ENCODE measurements at regions not wholly inside any gene's neighbourhood (a gene's known extent, or its start where the extent isn't known, plus 50 kb on each side); places are given as distances from the start of the nearest gene placed in this dataset.
"Not testable (repeated sequence)": the region's sequence is repeated elsewhere in the genome, so short reads cannot be mapped to it uniquely, and the experiment has no call there.

DNA sequence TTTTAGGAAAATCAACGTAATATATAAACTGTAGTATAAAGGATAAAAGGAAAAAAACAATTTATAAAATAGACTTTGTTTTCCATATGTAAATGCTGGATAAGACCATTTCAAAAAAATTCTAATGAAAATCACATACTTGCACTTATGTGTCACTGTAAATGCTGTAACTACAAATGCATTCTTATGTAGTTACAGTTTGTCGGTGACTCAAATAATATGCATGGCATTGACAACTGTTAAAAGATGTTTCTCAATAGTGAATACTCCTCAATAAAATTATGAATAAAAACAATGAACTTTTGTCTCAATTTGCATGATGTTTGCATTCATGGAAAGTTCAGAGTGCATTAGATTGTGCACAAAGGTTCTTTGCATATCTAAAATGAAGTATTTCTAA, 614.0 kb upstream of the CHRM3 start:
- DNase-seq (ENCODE audit: low spot score): no peak

DNA sequence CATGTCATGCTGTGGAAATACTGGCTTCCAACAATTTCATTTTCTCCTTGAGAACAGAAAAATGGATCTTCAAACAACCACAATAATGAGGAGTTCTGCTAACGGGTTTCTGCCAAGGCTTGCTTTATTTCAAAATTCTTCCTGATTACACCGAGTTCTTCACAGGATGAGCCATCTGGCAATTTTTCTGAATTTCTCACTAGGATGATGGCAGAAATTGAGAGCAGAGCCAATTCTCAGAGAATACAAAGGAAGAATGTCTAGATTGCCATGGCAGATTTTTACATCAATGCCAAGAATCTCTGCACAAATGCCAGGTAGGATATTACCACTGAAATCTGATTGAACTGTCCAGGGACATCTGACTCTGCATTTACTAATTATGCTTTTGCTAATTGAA, 619.0 kb upstream of the CHRM3 start:
- no peak for DNase-seq (ENCODE audit: low spot score)

- DNase-seq (ENCODE audit: low spot score): no peak
Observed at GRCh38 chr1:238764779-238765178, 621.6 kb upstream of the CHRM3 start.

GRCh38 chr1:238753252-238753651, 633.1 kb upstream of the CHRM3 start:
- no peak for DNase-seq (ENCODE audit: low spot score)

GRCh38 chr1:238752327-238752726, 634.0 kb upstream of the CHRM3 start:
- DNase-seq (ENCODE audit: low spot score): no peak

DNA sequence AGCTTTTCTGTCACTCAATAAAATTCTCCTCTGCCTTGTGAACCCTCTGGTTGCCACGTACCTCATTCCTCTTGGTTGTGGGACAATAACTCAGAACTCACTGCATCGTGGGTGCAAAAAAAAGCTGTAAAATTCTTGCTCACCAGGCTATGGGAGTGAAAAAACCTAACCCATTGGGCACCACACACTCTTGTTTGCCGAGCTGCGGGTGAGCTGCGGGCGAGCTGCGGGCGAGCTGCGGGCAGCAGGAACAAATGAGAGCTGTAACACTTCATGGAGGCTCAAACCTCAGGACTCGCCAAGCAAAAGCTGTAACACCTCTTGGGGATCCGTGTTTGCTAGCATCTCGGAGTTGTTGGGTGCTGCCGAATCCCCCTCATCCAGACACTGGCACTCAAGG, 641.3 kb upstream of the CHRM3 start:
- no peak for DNase-seq (ENCODE audit: low spot score)

DNA sequence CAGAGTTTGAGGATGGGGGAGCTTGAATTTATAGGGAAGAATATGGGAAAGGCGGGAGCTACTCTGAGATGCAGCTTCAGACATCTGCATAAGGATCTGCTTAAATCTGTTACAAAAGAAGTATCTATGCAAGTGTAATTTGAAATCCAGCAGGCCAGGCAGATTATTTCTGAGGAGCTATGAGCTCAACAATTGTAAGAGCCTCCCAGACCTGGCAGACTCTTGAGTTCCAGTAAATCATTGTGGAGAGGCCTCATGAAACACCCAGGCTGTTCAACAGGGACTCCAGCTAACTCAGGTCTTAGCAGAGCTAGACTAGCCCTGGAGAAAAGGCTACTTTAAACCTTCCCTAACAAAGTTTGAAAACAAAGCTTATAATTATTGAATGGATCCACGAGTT, 647.5 kb upstream of the CHRM3 start:
- no peak for DNase-seq (ENCODE audit: low spot score)

DNA sequence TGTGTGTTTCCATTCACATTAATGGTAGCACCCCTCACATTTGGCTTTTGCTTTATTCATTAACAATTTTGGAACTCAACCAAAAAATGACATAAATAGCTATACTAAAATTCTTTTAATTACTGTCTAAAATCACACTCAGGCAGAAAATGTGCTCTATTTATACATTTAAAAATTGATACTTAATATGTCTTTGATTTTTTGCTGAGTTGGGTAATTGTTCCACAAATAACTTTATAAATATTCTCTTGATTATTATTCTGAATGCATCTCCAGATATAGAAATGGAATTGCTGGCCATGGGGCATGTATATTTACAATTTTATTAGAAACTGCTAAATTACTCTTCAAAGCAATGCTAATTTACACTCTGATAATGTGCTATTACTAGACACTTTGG, 658.7 kb upstream of the CHRM3 start:
- no peak for DNase-seq (ENCODE audit: low spot score)

- DNase-seq (ENCODE audit: low spot score): no peak
Observed at GRCh38 chr1:238722812-238723211, 663.6 kb upstream of the CHRM3 start.

DNA sequence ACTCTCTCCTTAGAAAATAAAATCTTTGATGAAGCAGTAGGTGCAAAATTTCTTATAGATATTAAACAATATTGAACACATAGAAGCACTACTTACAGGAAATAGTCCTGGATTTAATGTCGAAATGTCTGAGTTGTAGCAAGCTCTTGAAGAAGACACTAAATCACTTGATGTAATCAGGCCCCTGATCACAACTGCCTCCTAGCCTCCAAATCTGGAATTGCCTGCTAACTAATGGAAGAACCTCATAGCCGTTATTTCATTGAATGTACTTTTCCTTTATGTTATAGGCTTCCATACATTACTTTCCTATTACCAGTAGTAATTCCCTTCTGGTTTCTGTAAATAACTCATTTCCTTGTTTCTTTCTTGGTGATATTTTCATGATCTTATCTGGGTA, 675.7 kb upstream of the CHRM3 start:
- DNase-seq (ENCODE audit: low spot score): no peak

DNA sequence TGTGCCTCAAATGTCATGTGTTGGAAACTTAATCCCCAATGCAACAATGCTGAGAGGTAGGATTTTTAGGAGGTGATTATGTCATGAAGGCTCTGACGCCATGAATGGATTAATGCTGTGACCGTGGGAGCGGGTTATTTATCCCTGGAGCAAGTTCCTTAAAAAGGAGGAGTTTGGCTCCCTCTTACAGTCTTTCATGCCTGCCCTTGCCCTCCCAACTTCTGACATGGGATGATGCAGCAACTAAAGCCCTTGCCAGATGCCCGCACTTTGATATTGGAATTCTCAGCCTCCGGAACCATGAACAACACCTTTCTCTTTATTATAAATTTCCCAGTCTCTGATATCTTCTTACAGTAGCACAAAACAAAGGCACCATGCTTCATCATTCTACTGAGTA, 685.3 kb upstream of the CHRM3 start:
- no peak for DNase-seq (ENCODE audit: low spot score)

GRCh38 chr1:238690415-238690814, 696.0 kb upstream of the CHRM3 start:
- DNase-seq (ENCODE audit: low spot score): no peak

DNA sequence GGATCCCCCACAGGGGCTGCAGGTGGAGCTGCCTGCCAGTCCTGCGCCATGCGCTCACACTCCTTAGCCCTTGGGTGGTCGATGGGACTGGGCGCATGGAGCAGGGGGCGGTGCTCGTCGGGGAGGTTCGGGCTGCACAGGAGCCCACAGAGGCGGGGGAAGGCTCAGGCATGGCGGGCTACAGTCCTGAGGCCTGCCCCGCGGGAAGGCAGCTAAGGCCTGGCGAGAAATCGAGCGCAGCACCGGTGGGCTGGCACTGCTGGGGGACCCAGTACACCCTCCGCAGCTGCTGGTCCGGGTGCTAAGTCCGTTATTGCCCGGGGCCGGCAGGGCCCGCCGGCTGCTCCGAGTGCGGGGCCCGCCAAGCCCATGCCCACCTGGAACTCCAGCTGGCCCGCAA, 701.8 kb upstream of the CHRM3 start:
- not testable (repeated sequence) for DNase-seq (ENCODE audit: low spot score)

DNA sequence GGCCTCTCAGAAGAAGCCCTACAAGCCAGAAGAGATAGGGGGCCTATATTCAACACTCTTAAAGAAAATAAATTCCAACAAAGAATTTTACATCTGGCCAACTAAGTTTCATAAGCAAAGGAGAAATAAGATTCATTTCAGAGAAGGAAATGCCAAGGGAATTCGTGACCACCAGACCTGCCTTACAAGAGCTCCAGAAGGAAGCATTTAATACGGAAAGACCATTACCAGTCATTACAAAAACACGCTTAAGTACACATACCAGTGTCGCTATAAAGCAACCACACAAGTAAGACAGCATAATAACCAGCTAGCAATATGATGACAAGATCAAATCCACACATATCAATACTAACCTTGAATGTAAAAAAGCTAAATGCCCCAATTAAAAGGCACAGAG, 704.9 kb upstream of the CHRM3 start:
- no peak for DNase-seq (ENCODE audit: low spot score)

GRCh38 chr1:238681021-238681420, 705.3 kb upstream of the CHRM3 start:
- no peak for DNase-seq (ENCODE audit: low spot score)

- DNase-seq (ENCODE audit: low spot score): no peak
Observed at GRCh38 chr1:238677567-238677966, 708.8 kb upstream of the CHRM3 start.

DNA sequence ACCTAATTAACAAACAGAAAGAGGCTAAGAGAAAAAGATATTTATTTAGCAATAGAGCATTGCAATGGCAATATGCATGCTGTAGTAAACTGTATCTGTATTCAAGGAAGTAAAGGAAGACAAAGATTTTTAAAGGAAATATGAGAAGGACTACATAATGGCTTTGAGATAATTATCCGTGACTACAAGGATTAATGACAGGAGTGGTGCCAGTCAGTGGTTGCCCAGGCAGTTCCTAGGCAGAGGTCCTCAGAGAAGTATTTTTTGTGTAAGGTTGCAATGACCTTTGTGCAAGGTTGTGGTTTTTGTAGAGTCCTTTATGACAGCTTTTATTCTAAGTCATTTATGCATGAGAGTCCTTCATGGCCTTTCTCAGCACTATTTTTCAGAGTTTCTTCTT, 711.1 kb upstream of the CHRM3 start:
- DNase-seq (ENCODE audit: low spot score): no peak

DNA sequence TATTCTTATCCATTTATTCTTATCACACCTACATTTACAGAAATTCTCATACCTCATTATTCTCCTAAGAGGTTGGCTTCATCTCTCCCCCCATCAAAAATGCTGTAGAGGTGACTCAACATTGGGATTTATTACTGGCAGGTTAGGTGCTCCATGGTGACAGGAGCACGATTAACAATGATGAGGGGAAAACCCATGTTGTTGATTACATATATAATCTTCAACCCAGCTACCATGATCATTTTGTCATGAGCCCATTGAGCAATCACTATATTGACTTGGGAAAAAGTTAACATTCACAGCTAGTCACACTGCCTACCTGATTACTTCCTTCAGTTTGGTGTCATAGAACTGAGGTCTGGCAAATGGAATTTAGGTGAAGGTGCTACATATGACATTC, 712.1 kb upstream of the CHRM3 start:
- no peak for DNase-seq (ENCODE audit: low spot score)

DNA sequence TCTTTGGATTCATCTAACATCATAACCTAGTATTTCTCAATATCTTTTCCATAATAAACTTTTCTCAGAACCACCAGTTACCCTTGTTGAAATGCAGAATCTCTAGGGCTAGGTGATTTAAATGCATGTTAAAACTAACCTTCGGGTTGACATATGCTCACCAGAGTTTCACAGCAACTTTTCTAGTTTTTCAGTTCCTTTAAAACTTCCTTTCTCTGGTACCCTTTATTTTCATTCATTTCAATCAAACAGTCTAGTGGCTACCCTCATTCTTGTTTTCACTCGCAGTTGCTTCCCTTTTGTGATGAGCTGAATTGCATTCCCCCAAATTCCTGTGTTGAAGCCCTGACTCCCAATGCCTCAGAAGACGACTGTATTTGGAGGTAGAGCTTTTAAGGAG, 712.8 kb upstream of the CHRM3 start:
- DNase-seq (ENCODE audit: low spot score): no peak

- no peak for DNase-seq (ENCODE audit: low spot score)
Observed at GRCh38 chr1:238672806-238673205, 713.6 kb upstream of the CHRM3 start.

GRCh38 chr1:238672262-238672661, 714.1 kb upstream of the CHRM3 start:
- no peak for DNase-seq (ENCODE audit: low spot score)

GRCh38 chr1:238664139-238664538, 722.2 kb upstream of the CHRM3 start:
- no peak for DNase-seq (ENCODE audit: low spot score)

- no peak for DNase-seq (ENCODE audit: low spot score)
Observed at GRCh38 chr1:238660849-238661248, 725.5 kb upstream of the CHRM3 start.

DNA sequence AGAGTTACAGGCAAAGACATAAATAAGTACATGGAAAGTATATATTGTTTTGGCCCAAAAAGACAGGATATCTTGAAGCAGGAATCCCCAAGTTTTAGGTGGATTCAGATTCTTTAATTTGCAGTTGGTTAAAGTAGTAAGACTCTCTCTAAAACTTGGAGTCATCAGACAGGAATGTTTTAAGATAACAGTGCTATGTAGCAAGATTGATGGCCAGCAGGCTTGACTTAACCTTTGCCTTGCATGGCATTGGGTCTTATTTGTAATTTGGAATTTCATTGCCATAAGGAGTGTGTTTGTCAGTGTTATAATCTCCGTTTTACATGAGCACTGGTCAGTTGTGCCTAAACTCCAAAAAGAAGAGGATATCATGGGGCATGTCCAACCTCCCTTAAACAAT, 727.6 kb upstream of the CHRM3 start:
- DNase-seq (ENCODE audit: low spot score): no peak

Measured in SK-N-DZ (cell line).